Fibroblast of the aortic adventitia (primary cell): ENCODE measurements at regions not wholly inside any gene's neighbourhood (a gene's known extent, or its start where the extent isn't known, plus 50 kb on each side); places are given as distances from the start of the nearest gene placed in this dataset.

Source experiments
- DNase-seq: peaks from one replicate; pipeline ENCODE4 v3.0.0-alpha.2; 2010; ENCODE audit warnings: low read depth
- H3K4me3 ChIP-seq: 2 replicates; pipeline ENCODE4 v1.5.1; 2011; ENCODE audit warnings: low read depth, mild to moderate bottlenecking, control low read depth, low read length, moderate library complexity
- TF ChIP-seq, protein P1 (sequence below): IDR thresholded peaks from 2 replicates; pipeline ENCODE4 v1.5.1; 2011; ENCODE audit warnings: mild to moderate bottlenecking, low read length, control low read depth, inconsistent platforms; ENCODE audit not compliant: insufficient read depth

- no peak for DNase-seq
- H3K4me3 ChIP-seq: no peak overlapping the region
- TF ChIP-seq, protein P1, sequence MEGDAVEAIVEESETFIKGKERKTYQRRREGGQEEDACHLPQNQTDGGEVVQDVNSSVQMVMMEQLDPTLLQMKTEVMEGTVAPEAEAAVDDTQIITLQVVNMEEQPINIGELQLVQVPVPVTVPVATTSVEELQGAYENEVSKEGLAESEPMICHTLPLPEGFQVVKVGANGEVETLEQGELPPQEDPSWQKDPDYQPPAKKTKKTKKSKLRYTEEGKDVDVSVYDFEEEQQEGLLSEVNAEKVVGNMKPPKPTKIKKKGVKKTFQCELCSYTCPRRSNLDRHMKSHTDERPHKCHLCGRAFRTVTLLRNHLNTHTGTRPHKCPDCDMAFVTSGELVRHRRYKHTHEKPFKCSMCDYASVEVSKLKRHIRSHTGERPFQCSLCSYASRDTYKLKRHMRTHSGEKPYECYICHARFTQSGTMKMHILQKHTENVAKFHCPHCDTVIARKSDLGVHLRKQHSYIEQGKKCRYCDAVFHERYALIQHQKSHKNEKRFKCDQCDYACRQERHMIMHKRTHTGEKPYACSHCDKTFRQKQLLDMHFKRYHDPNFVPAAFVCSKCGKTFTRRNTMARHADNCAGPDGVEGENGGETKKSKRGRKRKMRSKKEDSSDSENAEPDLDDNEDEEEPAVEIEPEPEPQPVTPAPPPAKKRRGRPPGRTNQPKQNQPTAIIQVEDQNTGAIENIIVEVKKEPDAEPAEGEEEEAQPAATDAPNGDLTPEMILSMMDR: no peak
These were observed 223.8 kb upstream of the FN1 start for GRCh38 chr2:215659650-215660049.

- TF ChIP-seq, protein P1: no peak
- DNase-seq: peak; percentile 39
- no peak overlapping the region for H3K4me3 ChIP-seq
These were observed 222.9 kb upstream of the FN1 start for GRCh38 chr2:215658635-215659305.

- DNase-seq: peak; percentile 94
- H3K4me3 ChIP-seq: no peak overlapping the region
- TF ChIP-seq, protein P1: no peak
These were observed 222.0 kb upstream of the FN1 start for GRCh38 chr2:215657844-215658243.

GRCh38 chr2:215654148-215654819 is 218.4 kb upstream of the FN1 start:
- DNase-seq: peak; percentile 93
- TF ChIP-seq, protein P1: no peak
- no peak overlapping the region for H3K4me3 ChIP-seq

DNA sequence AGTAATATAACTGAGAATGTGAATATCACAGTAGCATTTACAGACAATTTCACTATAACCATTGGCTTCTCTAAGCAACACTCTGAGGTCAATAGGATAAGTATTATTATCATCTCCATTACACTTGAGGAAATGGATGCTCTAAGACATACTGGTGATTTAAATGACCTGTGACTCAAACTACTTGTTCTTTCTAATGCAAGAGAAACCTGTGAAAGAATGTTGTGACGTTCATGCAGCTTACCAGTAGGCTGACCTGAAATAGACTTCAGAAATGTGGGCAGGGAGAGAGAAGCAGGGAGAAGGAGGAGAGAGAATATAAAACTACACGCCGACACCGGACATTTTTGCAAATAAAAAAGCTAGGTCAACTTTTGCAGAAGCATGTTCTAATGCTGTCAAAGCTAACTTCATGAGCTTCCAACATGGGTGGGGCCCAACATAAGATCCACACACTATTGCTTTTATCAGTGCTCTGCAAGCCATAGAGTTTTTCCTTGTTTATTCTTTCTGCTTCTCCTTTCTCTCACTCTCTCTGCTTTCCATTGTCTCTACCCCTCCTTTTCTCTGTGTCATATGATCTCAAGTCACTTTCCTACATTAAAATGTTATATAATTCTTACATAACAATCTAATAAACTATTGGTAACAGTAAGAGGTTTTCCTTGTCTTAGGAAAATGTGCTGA is 217.6 kb upstream of the FN1 start:
- H3K4me3 ChIP-seq: no peak overlapping the region
- peak; percentile 81 for DNase-seq

GRCh38 chr2:215652388-215652787 is 216.5 kb upstream of the FN1 start:
- H3K4me3 ChIP-seq: no peak overlapping the region
- TF ChIP-seq, protein P1: no peak
- DNase-seq: peak; percentile 94

More for the DNA sequence above, 217.6 kb upstream of the FN1 start:
- TF ChIP-seq, protein P1: no peak
